ENCODE measurements at regions not wholly inside any gene's neighbourhood (a gene's known extent, or its start where the extent isn't known, plus 50 kb on each side); places are given as distances from the start of the nearest gene placed in this dataset.
A peak's percentile ranks its signal among the peaks of the same experiment; 100 is the strongest.

DNA sequence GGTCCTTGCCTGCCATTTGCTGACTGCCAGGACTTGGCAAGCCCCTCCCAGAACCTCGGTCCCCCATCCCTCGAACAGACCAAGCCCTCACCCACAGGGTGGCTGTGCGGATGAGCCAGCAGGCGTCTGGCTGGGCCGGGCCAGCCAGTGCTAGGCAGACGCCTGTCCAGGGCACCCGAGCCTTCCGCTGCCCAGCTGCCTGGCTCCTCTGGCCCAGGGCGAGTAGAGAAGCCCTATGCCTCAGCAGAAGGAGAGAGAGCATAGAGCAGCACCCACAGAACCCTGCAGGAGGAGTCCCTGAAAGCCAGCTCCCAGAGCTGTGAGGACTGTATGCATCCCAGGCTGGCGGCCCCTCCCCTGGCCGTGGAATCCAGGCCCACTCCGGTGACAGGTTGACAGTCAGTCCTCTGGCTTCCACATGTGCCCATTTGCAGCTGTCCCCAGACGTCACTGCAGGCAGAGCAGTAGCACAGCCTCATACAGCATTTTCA lies 62.1 kb upstream of the GLI2 start:
- Histone ChIP-seq H4K91ac (ENCODE audit: low read depth, low read length, poor library complexity) (no peak overlapping the region), H3K27ac (replicated peaks; ENCODE audit: low read length) (no peak overlapping the region), H3K14ac (ENCODE audit: low read length) (peak overlapping the region; percentile 97), H2AK5ac (ENCODE audit: low read depth, low read length) (peak overlapping the region; percentile 74), H3K4me2 (ENCODE audit: insufficient read depth, low read length, poor library complexity, severe bottlenecking) (no peak overlapping the region), H3K36me3 (replicated peaks in 1 of 2; ENCODE audit: control insufficient read depth in 2 of 2, insufficient read depth in 2 of 2, low read length in 2 of 2) (no peaks in the 10 kb centered on the region), H3K27me3 (ENCODE audit: control insufficient read depth in 3 of 3, insufficient read depth in 3 of 3, low read depth in 1 of 3, low read length in 3 of 3) (peaks cover 0 to 48% (median 29%) of the 10 kb centered on the region in 3 experiments), H2BK15ac (ENCODE audit: low read length) (no peak overlapping the region), H3K4me1 (ENCODE audit: control insufficient read depth in 2 of 2, insufficient read depth in 1 of 2, low read depth in 1 of 2, low read length in 2 of 2) (no peaks in the 10 kb centered on the region), H4K8ac (ENCODE audit: low read depth, low read length) (no peak overlapping the region), H3K4me3 (ENCODE audit: low read length in 2 of 2) (no peak overlapping the region), H3K79me1 (ENCODE audit: low read depth, low read length) (no peaks in the 10 kb centered on the region), H2BK5ac (ENCODE audit: low read length) (no peak overlapping the region), H3K9ac (ENCODE audit: low read depth, low read length, poor library complexity) (peak overlapping the region; percentile 55), H2AFZ (ENCODE audit: low read length) (no peak overlapping the region), H2BK120ac (ENCODE audit: low read depth, low read length) (no peak overlapping the region), H2BK12ac (ENCODE audit: low read length) (no peak overlapping the region), H3K18ac (ENCODE audit: low read length) (no peak overlapping the region), H3K9me3 (replicated peaks in 1 of 2; ENCODE audit: control insufficient read depth in 2 of 2, insufficient read depth in 1 of 2, low read depth in 1 of 2, low read length in 2 of 2) (peaks cover 0 to 2% of the 10 kb centered on the region in 2 donors), H3K23ac (ENCODE audit: low read depth, low read length, poor library complexity) (peak overlapping the region; percentile 48), H3K4ac (ENCODE audit: low read length) (no peak overlapping the region)
- WGBS, 2 donors (ENCODE audit: extremely low coverage in 2 of 2, insufficient read length in 2 of 2, insufficient replicate concordance in 1 of 2), result no CpG with 5 or more reads among the region's 13 CpGs
- DNase-seq (ENCODE audit: low spot score), result no peak

DNA sequence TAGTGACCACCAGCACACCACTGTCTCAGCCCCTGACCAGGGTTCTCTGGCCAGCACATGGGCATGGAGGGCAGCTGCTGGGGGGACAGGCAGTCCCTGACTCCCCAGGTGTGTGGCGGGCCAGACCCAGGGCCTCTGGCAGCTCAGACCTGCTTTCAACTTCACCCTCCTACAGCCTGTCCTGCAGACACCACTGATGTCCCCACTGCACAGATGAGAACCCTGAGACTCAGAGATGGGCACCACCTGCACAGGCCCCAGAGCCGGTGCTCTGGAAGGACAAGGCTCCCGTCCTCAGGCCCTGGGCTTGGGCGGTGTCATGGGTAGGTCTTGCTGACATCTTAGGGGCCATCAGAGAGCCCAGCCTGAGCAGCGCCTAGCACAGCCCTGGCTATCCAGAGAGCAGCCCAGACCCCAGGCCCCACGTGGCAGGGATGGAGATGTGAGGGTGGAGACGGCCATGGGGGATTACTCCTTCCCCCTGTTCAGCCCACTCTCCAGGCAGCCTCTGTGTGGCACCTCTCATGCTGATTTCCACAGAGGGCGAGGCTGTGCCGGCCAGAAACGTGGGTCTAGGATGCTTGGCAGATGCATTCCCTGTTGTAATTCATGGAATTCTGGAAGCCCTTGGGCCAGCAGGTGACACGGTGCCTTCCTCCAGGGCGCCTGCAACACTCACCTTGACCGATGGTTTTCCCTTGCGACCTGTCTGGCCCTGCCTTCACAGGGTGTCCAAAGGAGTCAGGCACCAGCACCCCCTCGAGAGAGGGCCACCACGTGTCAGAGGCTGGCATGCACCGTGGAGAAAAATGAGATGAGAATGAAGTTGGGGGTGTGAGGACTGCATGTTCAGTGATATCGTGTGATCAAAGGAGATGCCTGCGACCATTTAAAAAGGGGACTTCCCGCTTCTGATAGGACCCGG lies 61.2 kb upstream of the GLI2 start:
- H3K4me1 ChIP-seq (ENCODE audit: control insufficient read depth in 2 of 2, insufficient read depth in 1 of 2, low read depth in 1 of 2, low read length in 2 of 2), result no peaks in the 10 kb centered on the region
- no peaks in the 10 kb centered on the region for H3K36me3 ChIP-seq (replicated peaks in 1 of 2; ENCODE audit: control insufficient read depth in 2 of 2, insufficient read depth in 2 of 2, low read length in 2 of 2)
- H2AFZ ChIP-seq (ENCODE audit: low read length), result no peak overlapping the region
- H3K27me3 ChIP-seq (ENCODE audit: control insufficient read depth in 3 of 3, insufficient read depth in 3 of 3, low read depth in 1 of 3, low read length in 3 of 3), result peaks cover 0 to 56% (median 29%) of the 10 kb centered on the region in 3 experiments
- DNase-seq (ENCODE audit: low spot score), result no peak
- no peak overlapping the region for H2BK120ac ChIP-seq (ENCODE audit: low read depth, low read length)
- H3K4me3 ChIP-seq (ENCODE audit: low read length in 2 of 2), result no peak overlapping the region
- H3K9ac ChIP-seq (ENCODE audit: low read depth, low read length, poor library complexity), result no peak overlapping the region
- H2AK5ac ChIP-seq (ENCODE audit: low read depth, low read length), result peak overlapping the region; percentile 90
- H3K9me3 ChIP-seq (replicated peaks in 1 of 2; ENCODE audit: control insufficient read depth in 2 of 2, insufficient read depth in 1 of 2, low read depth in 1 of 2, low read length in 2 of 2), result peaks cover 0 to 2% of the 10 kb centered on the region in 2 donors
- H3K14ac ChIP-seq (ENCODE audit: low read length), result no peak overlapping the region
- no peak overlapping the region for H3K27ac ChIP-seq (replicated peaks; ENCODE audit: low read length)
- no peak overlapping the region for H2BK15ac ChIP-seq (ENCODE audit: low read length)
- no peak overlapping the region for H3K4ac ChIP-seq (ENCODE audit: low read length)
- WGBS, 2 donors (ENCODE audit: extremely low coverage in 2 of 2, insufficient read length in 2 of 2, insufficient replicate concordance in 1 of 2), result no CpG with 5 or more reads among the region's 21 CpGs
- no peaks in the 10 kb centered on the region for H3K79me1 ChIP-seq (ENCODE audit: low read depth, low read length)
- peak overlapping the region; percentile 38 for H3K18ac ChIP-seq (ENCODE audit: low read length)
- peak overlapping the region; percentile 43 for H3K23ac ChIP-seq (ENCODE audit: low read depth, low read length, poor library complexity)
- H2BK5ac ChIP-seq (ENCODE audit: low read length), result peak overlapping the region; percentile 39
- no peak overlapping the region for H4K8ac ChIP-seq (ENCODE audit: low read depth, low read length)
- no peak overlapping the region for H2BK12ac ChIP-seq (ENCODE audit: low read length)
- H4K91ac ChIP-seq (ENCODE audit: low read depth, low read length, poor library complexity), result no peak overlapping the region
- no peak overlapping the region for H3K4me2 ChIP-seq (ENCODE audit: insufficient read depth, low read length, poor library complexity, severe bottlenecking)

DNA sequence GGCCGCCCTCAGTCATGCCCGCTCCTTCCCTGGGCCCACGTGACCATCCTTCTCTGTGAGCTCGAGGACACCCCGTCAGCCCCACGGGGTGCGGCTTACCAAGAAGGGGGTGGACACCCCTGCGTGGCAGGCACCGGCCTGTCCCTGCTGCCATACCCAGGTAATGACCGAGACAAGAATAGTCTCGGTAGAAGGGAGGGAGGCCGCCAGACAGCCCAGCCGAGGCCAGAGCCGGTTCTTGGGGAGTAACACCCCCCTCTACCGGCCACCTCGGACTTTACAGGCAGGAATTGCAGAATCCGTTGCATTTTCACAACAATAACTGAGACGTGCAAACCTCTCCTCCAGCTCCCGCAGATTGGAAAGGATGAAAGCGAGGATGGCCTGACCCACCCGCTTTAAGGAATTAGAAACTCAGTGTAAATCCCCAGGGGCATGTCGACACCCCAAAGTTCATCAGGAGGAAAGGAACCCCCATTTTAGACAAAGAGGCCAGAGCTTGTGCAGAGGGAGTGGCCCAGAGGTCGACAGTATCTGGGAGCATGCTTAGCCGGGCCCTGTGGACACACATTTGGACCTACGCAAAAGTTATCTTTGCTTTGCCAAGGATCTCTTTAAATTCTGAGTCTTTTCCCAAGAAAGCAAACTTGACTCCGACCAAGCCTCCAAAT lies 60.1 kb upstream of the GLI2 start:
- H3K79me1 ChIP-seq (ENCODE audit: low read depth, low read length), result no peaks in the 10 kb centered on the region
- H3K9ac ChIP-seq (ENCODE audit: low read depth, low read length, poor library complexity), result peak overlapping the region; percentile 34
- H3K14ac ChIP-seq (ENCODE audit: low read length), result no peak overlapping the region
- H3K36me3 ChIP-seq (replicated peaks in 1 of 2; ENCODE audit: control insufficient read depth in 2 of 2, insufficient read depth in 2 of 2, low read length in 2 of 2), result no peaks in the 10 kb centered on the region
- H3K23ac ChIP-seq (ENCODE audit: low read depth, low read length, poor library complexity), result peak overlapping the region; percentile 75
- no peak overlapping the region for H2BK5ac ChIP-seq (ENCODE audit: low read length)
- no peak overlapping the region for H2BK12ac ChIP-seq (ENCODE audit: low read length)
- no peak overlapping the region for H2AK5ac ChIP-seq (ENCODE audit: low read depth, low read length)
- peaks cover 0 to 63% (median 23%) of the 10 kb centered on the region in 3 experiments for H3K27me3 ChIP-seq (ENCODE audit: control insufficient read depth in 3 of 3, insufficient read depth in 3 of 3, low read depth in 1 of 3, low read length in 3 of 3)
- no peak overlapping the region for H3K18ac ChIP-seq (ENCODE audit: low read length)
- no peak overlapping the region for H4K8ac ChIP-seq (ENCODE audit: low read depth, low read length)
- DNase-seq (ENCODE audit: low spot score), result no peak
- H3K4me2 ChIP-seq (ENCODE audit: insufficient read depth, low read length, poor library complexity, severe bottlenecking), result no peak overlapping the region
- no peak overlapping the region for H2BK15ac ChIP-seq (ENCODE audit: low read length)
- no peak overlapping the region for H3K4ac ChIP-seq (ENCODE audit: low read length)
- no peak overlapping the region for H3K27ac ChIP-seq (replicated peaks; ENCODE audit: low read length)
- H4K91ac ChIP-seq (ENCODE audit: low read depth, low read length, poor library complexity), result no peak overlapping the region
- H3K4me1 ChIP-seq (ENCODE audit: control insufficient read depth in 2 of 2, insufficient read depth in 1 of 2, low read depth in 1 of 2, low read length in 2 of 2), result no peaks in the 10 kb centered on the region
- peaks cover 0 to 2% of the 10 kb centered on the region in 2 donors for H3K9me3 ChIP-seq (replicated peaks in 1 of 2; ENCODE audit: control insufficient read depth in 2 of 2, insufficient read depth in 1 of 2, low read depth in 1 of 2, low read length in 2 of 2)
- no CpG with 5 or more reads among the region's 26 CpGs for WGBS, 2 donors (ENCODE audit: extremely low coverage in 2 of 2, insufficient read length in 2 of 2, insufficient replicate concordance in 1 of 2)
- no peak overlapping the region for H2BK120ac ChIP-seq (ENCODE audit: low read depth, low read length)
- H2AFZ ChIP-seq (ENCODE audit: low read length), result no peak overlapping the region
- H3K4me3 ChIP-seq (ENCODE audit: low read length in 2 of 2), result no peak overlapping the region

DNA sequence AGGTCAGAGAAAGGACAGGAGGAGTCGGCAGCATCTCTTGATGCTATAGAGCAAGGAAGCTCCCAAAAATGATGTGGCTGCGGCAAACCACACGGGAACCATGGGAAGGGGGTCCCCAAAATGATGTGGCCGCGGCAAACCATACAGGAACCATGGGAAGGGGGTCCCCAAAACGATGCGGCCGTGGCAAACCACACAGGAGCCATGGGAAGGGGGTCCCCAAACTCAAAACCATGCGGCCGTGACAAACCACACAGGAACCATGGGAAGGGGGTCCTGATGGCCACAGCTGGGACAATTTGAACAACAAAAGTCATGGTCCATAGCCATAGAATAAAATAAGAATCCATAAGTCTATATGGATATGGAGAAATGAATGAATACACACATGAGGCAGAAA lies 58.4 kb upstream of the GLI2 start:
- H3K9ac ChIP-seq (ENCODE audit: low read depth, low read length, poor library complexity), result no peak overlapping the region
- DNase-seq (ENCODE audit: low spot score), result no peak
- H4K91ac ChIP-seq (ENCODE audit: low read depth, low read length, poor library complexity), result no peak overlapping the region
- no peak overlapping the region for H3K14ac ChIP-seq (ENCODE audit: low read length)
- no peak overlapping the region for H2BK120ac ChIP-seq (ENCODE audit: low read depth, low read length)
- no peaks in the 10 kb centered on the region for H3K36me3 ChIP-seq (replicated peaks in 1 of 2; ENCODE audit: control insufficient read depth in 2 of 2, insufficient read depth in 2 of 2, low read length in 2 of 2)
- H2BK12ac ChIP-seq (ENCODE audit: low read length), result no peak overlapping the region
- H3K27me3 ChIP-seq (ENCODE audit: control insufficient read depth in 3 of 3, insufficient read depth in 3 of 3, low read depth in 1 of 3, low read length in 3 of 3), result peaks cover 0 to 63% (median 18%) of the 10 kb centered on the region in 3 experiments
- peak overlapping the region; percentile 9 for H3K18ac ChIP-seq (ENCODE audit: low read length)
- H3K4me2 ChIP-seq (ENCODE audit: insufficient read depth, low read length, poor library complexity, severe bottlenecking), result no peak overlapping the region
- peaks cover 0 to 2% of the 10 kb centered on the region in 2 donors for H3K9me3 ChIP-seq (replicated peaks in 1 of 2; ENCODE audit: control insufficient read depth in 2 of 2, insufficient read depth in 1 of 2, low read depth in 1 of 2, low read length in 2 of 2)
- H3K4ac ChIP-seq (ENCODE audit: low read length), result no peak overlapping the region
- no peak overlapping the region for H4K8ac ChIP-seq (ENCODE audit: low read depth, low read length)
- H2AK5ac ChIP-seq (ENCODE audit: low read depth, low read length), result no peak overlapping the region
- H3K79me1 ChIP-seq (ENCODE audit: low read depth, low read length), result no peaks in the 10 kb centered on the region
- no peak overlapping the region for H2BK5ac ChIP-seq (ENCODE audit: low read length)
- H3K4me3 ChIP-seq (ENCODE audit: low read length in 2 of 2), result no peak overlapping the region
- H2AFZ ChIP-seq (ENCODE audit: low read length), result no peak overlapping the region
- no peak overlapping the region for H3K23ac ChIP-seq (ENCODE audit: low read depth, low read length, poor library complexity)
- H2BK15ac ChIP-seq (ENCODE audit: low read length), result no peak overlapping the region
- no peak overlapping the region for H3K27ac ChIP-seq (replicated peaks; ENCODE audit: low read length)
- no peaks in the 10 kb centered on the region for H3K4me1 ChIP-seq (ENCODE audit: control insufficient read depth in 2 of 2, insufficient read depth in 1 of 2, low read depth in 1 of 2, low read length in 2 of 2)
- WGBS, 2 donors (ENCODE audit: extremely low coverage in 2 of 2, insufficient read length in 2 of 2, insufficient replicate concordance in 1 of 2), result no CpG with 5 or more reads among the region's 10 CpGs

Measured in neuronal stem cell (in vitro differentiated cells).